ENCODE measurements at regions not wholly inside any gene's neighbourhood (a gene's known extent, or its start where the extent isn't known, plus 50 kb on each side); places are given as distances from the start of the nearest gene placed in this dataset.

- H3K36me3 ChIP-seq (ENCODE audit: control insufficient read depth, insufficient read depth, low read length), result no peaks in the 10 kb centered on the region
- WGBS (ENCODE audit: insufficient coverage), result 57% methylated on average over 5 of the region's 12 CpGs
- no peak for DNase-seq
- no peak overlapping the region for H3K27ac ChIP-seq (ENCODE audit: low read length)
- H3K9me3 ChIP-seq (replicated peaks; ENCODE audit: control insufficient read depth, low read depth, low read length), result no peaks in the 10 kb centered on the region
- peaks cover 16% of the 10 kb centered on the region for H3K4me1 ChIP-seq (ENCODE audit: control insufficient read depth, insufficient read depth, low read length)
- peaks cover 9% of the 10 kb centered on the region for H3K27me3 ChIP-seq (ENCODE audit: control insufficient read depth, insufficient read depth, low read length)
- no peak overlapping the region for H3K4me3 ChIP-seq (ENCODE audit: low read length)
These were observed 76.7 kb downstream of the TRIM29 start for GRCh38 chr11:120061036-120061760.

- H3K4me1 ChIP-seq (ENCODE audit: control insufficient read depth, insufficient read depth, low read length), result peaks cover 16% of the 10 kb centered on the region
- H3K4me3 ChIP-seq (ENCODE audit: low read length), result no peak overlapping the region
- DNase-seq, result no peak
- peaks cover 9% of the 10 kb centered on the region for H3K27me3 ChIP-seq (ENCODE audit: control insufficient read depth, insufficient read depth, low read length)
- H3K9me3 ChIP-seq (replicated peaks; ENCODE audit: control insufficient read depth, low read depth, low read length), result no peaks in the 10 kb centered on the region
- no peak overlapping the region for H3K27ac ChIP-seq (ENCODE audit: low read length)
- H3K36me3 ChIP-seq (ENCODE audit: control insufficient read depth, insufficient read depth, low read length), result no peaks in the 10 kb centered on the region
- WGBS (ENCODE audit: insufficient coverage), result 96% methylated on average over 4 of the region's 7 CpGs
These were observed 77.4 kb downstream of the TRIM29 start for GRCh38 chr11:120060512-120060911.

- DNase-seq, result no peak
- Histone ChIP-seq H3K27ac (ENCODE audit: low read length) (no peak overlapping the region), H3K36me3 (ENCODE audit: control insufficient read depth, insufficient read depth, low read length) (no peaks in the 10 kb centered on the region), H3K4me1 (ENCODE audit: control insufficient read depth, insufficient read depth, low read length) (peaks cover 16% of the 10 kb centered on the region), H3K9me3 (replicated peaks; ENCODE audit: control insufficient read depth, low read depth, low read length) (no peaks in the 10 kb centered on the region), H3K27me3 (ENCODE audit: control insufficient read depth, insufficient read depth, low read length) (peaks cover 9% of the 10 kb centered on the region), H3K4me3 (ENCODE audit: low read length) (no peak overlapping the region)
- WGBS (ENCODE audit: insufficient coverage), result 100% methylated on average over 1 of the region's 4 CpGs
These were observed 79.0 kb downstream of the TRIM29 start for GRCh38 chr11:120058931-120059330.

- DNase-seq, result no peak
- H3K27me3 ChIP-seq (ENCODE audit: control insufficient read depth, insufficient read depth, low read length), result peaks cover 9% of the 10 kb centered on the region
- no peak overlapping the region for H3K27ac ChIP-seq (ENCODE audit: low read length)
- no peaks in the 10 kb centered on the region for H3K36me3 ChIP-seq (ENCODE audit: control insufficient read depth, insufficient read depth, low read length)
- 51% methylated on average over 8 of the region's 18 CpGs for WGBS (ENCODE audit: insufficient coverage)
- no peaks in the 10 kb centered on the region for H3K9me3 ChIP-seq (replicated peaks; ENCODE audit: control insufficient read depth, low read depth, low read length)
- H3K4me1 ChIP-seq (ENCODE audit: control insufficient read depth, insufficient read depth, low read length), result peaks cover 16% of the 10 kb centered on the region
- no peak overlapping the region for H3K4me3 ChIP-seq (ENCODE audit: low read length)
These were observed 80.0 kb downstream of the TRIM29 start for GRCh38 chr11:120057595-120058581.

GRCh38 chr11:120057028-120057330 lies 80.9 kb downstream of the TRIM29 start:
- DNase-seq, result no peak
- Histone ChIP-seq H3K9me3 (replicated peaks; ENCODE audit: control insufficient read depth, low read depth, low read length) (no peaks in the 10 kb centered on the region), H3K4me3 (ENCODE audit: low read length) (no peak overlapping the region), H3K36me3 (ENCODE audit: control insufficient read depth, insufficient read depth, low read length) (no peaks in the 10 kb centered on the region), H3K4me1 (ENCODE audit: control insufficient read depth, insufficient read depth, low read length) (peaks cover 8% of the 10 kb centered on the region), H3K27ac (ENCODE audit: low read length) (no peak overlapping the region), H3K27me3 (ENCODE audit: control insufficient read depth, insufficient read depth, low read length) (peaks cover 6% of the 10 kb centered on the region)
- WGBS (ENCODE audit: insufficient coverage), result 76% methylated on average over 2 of the region's 4 CpGs

- Histone ChIP-seq H3K4me1 (ENCODE audit: control insufficient read depth, insufficient read depth, low read length) (peaks cover 5% of the 10 kb centered on the region), H3K27ac (ENCODE audit: low read length) (no peak overlapping the region), H3K4me3 (ENCODE audit: low read length) (no peak overlapping the region), H3K36me3 (ENCODE audit: control insufficient read depth, insufficient read depth, low read length) (no peaks in the 10 kb centered on the region), H3K9me3 (replicated peaks; ENCODE audit: control insufficient read depth, low read depth, low read length) (no peaks in the 10 kb centered on the region), H3K27me3 (ENCODE audit: control insufficient read depth, insufficient read depth, low read length) (peaks cover 2% of the 10 kb centered on the region)
- no peak for DNase-seq
- WGBS (ENCODE audit: insufficient coverage), result 91% methylated on average over 10 of the region's 10 CpGs
These were observed 81.4 kb downstream of the TRIM29 start for GRCh38 chr11:120056301-120057027.

GRCh38 chr11:120055646-120056045 lies 82.3 kb downstream of the TRIM29 start:
- H3K4me3 ChIP-seq (ENCODE audit: low read length), result no peak overlapping the region
- no peaks in the 10 kb centered on the region for H3K27me3 ChIP-seq (ENCODE audit: control insufficient read depth, insufficient read depth, low read length)
- peaks cover 2% of the 10 kb centered on the region for H3K4me1 ChIP-seq (ENCODE audit: control insufficient read depth, insufficient read depth, low read length)
- no peak for DNase-seq
- no peak overlapping the region for H3K27ac ChIP-seq (ENCODE audit: low read length)
- no peaks in the 10 kb centered on the region for H3K9me3 ChIP-seq (replicated peaks; ENCODE audit: control insufficient read depth, low read depth, low read length)
- H3K36me3 ChIP-seq (ENCODE audit: control insufficient read depth, insufficient read depth, low read length), result no peaks in the 10 kb centered on the region

GRCh38 chr11:120054753-120055045 lies 83.2 kb downstream of the TRIM29 start:
- Histone ChIP-seq H3K9me3 (replicated peaks; ENCODE audit: control insufficient read depth, low read depth, low read length) (no peaks in the 10 kb centered on the region), H3K4me1 (ENCODE audit: control insufficient read depth, insufficient read depth, low read length) (peaks cover 2% of the 10 kb centered on the region), H3K36me3 (ENCODE audit: control insufficient read depth, insufficient read depth, low read length) (no peaks in the 10 kb centered on the region), H3K27ac (ENCODE audit: low read length) (no peak overlapping the region), H3K27me3 (ENCODE audit: control insufficient read depth, insufficient read depth, low read length) (no peaks in the 10 kb centered on the region), H3K4me3 (ENCODE audit: low read length) (no peak overlapping the region)
- WGBS (ENCODE audit: insufficient coverage), result 67% methylated on average over 3 of the region's 4 CpGs
- DNase-seq, result no peak

- no peaks in the 10 kb centered on the region for H3K36me3 ChIP-seq (ENCODE audit: control insufficient read depth, insufficient read depth, low read length)
These were observed 83.7 kb downstream of the TRIM29 start for GRCh38 chr11:120054016-120054752.

More at GRCh38 chr11:120054016-120054752, 83.7 kb downstream of the TRIM29 start:
- WGBS (ENCODE audit: insufficient coverage), result 63% methylated on average over 2 of the region's 3 CpGs
- Histone ChIP-seq H3K9me3 (replicated peaks; ENCODE audit: control insufficient read depth, low read depth, low read length) (no peaks in the 10 kb centered on the region), H3K4me3 (ENCODE audit: low read length) (no peak overlapping the region), H3K4me1 (ENCODE audit: control insufficient read depth, insufficient read depth, low read length) (peaks cover 2% of the 10 kb centered on the region), H3K27me3 (ENCODE audit: control insufficient read depth, insufficient read depth, low read length) (no peaks in the 10 kb centered on the region), H3K27ac (ENCODE audit: low read length) (no peak overlapping the region)
- no peak for DNase-seq

Data from muscle of leg (tissue), 3 donors.